ENCODE measurements at regions not wholly inside any gene's neighbourhood (a gene's known extent, or its start where the extent isn't known, plus 50 kb on each side); places are given as distances from the start of the nearest gene placed in this dataset.

DNA sequence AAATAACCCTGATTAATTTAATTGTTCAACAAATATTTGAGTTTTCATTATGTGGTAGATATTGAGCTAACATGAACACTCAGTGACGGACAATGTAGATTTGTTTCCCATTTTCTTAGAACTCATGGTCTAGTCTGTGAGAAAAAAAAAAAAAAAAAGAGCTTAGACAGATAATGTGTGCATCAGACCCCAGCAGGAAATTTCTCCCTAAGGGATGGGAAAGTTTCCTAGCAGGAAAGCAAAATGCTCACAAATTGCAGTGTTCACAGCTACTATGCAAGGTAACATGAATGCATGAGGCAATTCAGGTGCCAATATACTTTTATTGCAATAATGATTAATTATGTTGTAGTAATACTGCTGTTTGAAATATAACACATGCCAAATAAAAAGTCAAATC is 843.2 kb upstream of the SLIT2 start:
- TF ChIP-seq, protein P1, sequence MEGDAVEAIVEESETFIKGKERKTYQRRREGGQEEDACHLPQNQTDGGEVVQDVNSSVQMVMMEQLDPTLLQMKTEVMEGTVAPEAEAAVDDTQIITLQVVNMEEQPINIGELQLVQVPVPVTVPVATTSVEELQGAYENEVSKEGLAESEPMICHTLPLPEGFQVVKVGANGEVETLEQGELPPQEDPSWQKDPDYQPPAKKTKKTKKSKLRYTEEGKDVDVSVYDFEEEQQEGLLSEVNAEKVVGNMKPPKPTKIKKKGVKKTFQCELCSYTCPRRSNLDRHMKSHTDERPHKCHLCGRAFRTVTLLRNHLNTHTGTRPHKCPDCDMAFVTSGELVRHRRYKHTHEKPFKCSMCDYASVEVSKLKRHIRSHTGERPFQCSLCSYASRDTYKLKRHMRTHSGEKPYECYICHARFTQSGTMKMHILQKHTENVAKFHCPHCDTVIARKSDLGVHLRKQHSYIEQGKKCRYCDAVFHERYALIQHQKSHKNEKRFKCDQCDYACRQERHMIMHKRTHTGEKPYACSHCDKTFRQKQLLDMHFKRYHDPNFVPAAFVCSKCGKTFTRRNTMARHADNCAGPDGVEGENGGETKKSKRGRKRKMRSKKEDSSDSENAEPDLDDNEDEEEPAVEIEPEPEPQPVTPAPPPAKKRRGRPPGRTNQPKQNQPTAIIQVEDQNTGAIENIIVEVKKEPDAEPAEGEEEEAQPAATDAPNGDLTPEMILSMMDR (IDR thresholded peaks at IDR 0.05), result no peak
- TF ChIP-seq POLR2A (IDR thresholded peaks at IDR 0.05) (no peak), POLR2AphosphoS5 (IDR thresholded peaks at IDR 0.05) (no peak), EP300 (IDR thresholded peaks at IDR 0.05) (no peak)
